ENCODE measurements at regions not wholly inside any gene's neighbourhood (a gene's known extent, or its start where the extent isn't known, plus 50 kb on each side); places are given as distances from the start of the nearest gene placed in this dataset.

DNA sequence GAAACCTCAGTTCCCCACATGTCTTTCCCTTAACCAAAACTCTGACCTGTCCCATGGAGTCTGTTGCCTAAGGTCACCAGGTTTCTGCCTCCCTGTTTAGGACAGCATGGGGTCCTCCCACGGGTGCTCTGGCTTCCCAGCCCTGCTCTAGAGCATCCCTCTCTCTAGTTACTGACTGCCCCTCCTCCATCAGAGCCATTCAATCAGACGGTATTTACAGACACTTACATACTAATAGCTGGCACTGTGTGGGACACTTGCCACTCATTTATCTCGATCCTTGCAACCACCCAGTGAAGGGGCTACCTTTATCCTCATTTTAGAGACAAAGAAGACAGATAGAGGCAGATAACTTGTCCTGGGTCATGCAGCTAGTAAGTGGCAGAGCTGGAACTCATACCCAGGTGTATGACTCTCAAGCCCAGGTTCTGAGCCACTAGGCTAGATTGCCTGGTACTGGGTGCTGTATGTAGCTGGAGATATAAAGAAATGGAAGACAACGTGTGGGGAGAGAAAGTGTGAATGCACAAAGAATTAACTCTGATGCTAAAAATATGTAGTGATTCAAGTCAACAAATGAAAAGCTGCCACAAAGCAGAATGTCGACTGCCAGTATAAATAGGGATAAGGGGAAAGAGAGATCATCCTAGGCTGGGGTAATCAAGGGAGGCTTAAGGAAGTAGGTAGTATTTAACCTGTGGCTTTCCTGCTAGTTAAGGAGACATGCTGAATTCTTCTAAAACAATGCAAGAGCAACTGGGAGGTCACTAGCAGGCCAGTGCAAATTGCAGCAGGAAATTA lies 52.5 kb upstream of the PDE8B start:
- no peak for DNase-seq

DNA sequence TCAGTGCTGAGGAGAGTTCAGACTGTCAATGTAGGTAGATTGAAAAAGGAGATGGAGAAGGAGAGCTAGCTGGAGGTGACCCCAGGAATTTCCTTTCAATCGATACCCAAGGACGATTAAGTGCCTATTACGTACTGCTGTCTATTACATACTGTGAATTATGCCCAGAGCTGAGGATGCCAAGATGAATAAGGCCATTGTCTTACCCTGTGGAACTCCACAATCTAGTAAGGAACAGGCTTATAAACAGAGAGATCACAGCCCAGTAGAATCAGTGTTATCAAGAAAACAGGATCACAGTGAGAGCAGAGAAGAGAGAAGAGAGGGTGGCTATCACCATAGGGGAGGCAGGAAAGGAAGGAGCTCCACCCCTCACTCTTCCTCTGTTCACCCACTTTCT lies 54.1 kb upstream of the PDE8B start:
- DNase-seq: peak in 1 of 56 donors; percentile 27

DNA sequence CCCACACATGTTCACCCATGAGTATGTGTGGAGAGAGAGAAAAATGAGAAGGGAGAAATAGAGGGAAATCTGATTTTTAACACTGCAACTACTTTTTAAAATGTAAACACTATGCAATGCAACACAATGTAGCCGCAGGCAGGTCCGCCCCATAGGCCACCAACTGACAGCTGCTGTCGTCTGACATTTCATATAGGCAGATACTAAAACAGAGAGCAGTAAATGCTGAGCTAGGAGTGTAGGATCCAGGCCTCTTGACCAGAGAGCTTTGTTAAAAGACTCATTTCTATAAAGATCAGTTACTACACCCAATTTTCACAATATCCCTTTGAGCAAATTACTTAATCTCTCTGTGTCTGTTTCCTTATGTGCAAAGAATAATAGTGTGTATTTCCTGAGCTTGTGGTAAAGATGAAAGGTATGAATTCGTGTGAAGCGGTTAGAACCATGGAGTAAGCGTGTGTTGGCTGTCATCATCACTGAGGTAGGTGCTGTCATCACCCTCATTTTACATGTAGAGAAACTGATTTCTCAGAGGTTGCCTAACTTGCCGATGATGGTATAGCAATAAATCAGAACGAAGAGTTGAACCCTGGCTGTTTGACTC lies 55.2 kb upstream of the PDE8B start:
- DNase-seq: no peak

DNA sequence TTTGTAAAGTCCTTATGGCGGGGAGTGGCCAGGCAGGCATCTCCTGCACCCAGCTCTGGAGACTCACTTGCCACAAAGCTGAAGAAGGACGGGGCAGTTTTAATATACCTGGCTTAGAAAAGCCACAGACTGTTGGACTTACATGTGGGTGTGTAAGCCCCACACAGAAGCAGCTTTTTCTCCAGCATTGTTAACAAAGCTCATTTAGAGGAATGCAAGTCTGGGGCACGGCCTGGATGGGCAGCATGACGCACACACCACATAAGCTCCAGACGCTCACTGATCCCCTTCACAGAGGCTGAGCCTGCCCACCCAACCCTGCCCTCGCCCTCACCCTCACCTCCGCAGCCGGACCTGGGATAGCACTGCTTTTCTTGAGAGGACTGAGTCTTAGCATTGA lies 58.0 kb upstream of the PDE8B start:
- DNase-seq: no peak

DNA sequence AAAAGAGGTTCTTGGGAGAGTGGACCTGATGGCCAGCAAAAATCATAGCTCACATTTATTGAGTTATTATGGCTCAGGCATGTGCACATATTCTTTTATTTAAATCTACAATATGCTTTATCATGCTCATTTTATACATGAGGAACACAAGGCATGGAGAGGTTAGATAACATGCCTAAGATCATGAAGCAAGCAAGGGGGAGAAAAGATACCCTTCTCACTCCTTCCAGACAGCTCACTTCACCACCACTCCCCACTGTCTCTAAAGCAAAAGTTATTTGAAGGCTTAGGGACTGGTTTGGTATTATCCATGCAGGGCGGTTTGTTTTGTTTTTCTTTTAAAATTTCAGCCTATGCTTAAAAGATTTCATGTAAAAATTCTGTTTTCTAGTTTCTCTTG lies 59.0 kb upstream of the PDE8B start:
- no peak for DNase-seq

DNA sequence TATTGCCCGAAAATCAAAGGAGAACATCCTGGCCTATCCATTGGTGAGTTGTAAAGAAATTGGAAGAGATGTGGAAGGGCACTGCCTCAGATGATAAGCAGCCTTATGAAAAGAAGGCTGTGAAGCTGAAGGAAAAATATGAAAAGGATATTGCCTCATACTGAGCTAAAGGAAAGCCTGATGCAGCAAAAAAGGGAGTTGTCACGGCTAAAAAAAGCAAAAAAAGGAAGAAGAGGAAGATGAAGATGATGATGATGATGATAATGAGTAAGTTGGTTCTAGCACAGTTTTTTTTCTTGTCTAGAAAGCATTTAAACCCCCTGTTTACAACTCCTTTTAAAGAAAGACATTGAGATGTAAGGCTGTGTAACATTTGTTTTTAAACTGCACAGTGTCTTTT lies 59.8 kb upstream of the ZBED3 start:
- no peak for DNase-seq

DNA sequence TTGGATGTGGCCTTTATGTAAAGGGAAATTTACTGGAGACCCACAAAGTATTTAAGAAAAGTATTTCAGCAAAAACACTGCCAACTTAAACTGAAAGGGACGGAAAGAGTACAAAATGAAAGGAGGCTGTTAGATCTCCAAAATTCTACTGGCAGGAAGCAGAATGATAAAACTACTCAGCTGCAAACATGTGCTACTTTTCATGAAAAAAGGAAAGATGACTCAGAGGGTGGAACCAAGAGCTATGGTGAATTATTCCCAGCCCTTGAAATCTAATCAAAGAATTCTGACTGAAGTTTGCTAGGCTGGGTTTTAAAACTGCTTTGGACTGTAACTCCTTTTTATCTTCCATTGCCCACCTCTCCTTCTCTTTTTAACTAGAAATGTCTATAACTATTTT lies 58.6 kb upstream of the ZBED3 start:
- no peak for DNase-seq

DNA sequence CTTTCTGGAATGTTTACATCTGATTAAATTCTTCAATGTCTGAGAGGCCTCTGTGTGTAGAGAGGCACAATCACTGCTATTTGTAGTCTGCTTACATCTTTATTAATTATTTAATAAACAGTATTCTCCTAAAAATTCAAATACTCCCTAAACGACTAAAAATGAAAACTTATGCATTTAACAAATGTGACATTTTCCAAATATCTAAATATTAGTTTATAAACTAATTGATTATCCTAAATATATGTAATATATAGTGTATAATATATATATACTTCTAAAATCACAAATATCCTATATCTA lies 57.7 kb upstream of the ZBED3 start:
- no peak for DNase-seq

DNA sequence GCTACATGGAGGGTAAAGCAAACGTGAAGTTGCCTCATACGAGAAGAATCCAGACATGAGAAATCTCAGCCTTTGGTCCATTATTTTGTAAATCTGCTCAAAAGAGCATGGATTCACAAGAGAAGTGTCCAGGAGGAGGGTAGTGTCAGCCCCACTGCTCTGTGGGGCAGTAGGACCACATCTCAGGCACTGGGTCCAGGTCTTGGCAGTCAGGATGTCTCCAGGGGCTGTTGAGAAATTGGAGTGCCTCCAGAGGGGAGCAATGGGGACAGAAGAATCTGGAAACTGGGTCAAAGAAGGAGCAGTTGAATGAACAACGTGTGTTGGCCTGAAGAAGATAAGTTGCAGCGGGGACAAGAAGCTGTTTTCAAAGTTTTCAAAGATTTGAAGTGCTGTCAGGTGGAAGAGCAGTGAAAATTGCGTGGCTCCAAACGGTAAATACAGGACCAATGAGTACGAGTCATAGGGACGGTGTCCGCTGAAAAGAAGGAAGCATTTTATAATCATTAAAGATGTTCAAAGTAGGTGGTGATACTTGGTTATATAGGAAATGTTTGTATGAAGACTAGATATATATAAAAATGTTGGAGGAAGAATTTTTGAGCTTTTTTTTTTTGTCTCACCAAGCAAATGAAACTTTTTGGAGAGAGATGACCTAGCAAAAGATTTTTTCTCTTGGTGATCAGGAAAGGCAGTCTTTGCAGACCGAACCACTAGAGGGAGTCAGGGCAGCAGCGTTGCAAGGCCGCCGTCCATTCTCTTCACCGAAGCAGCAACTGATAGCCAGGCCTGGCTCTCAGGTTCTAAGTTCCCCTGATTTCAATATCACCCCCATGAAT lies 57.1 kb upstream of the ZBED3 start:
- DNase-seq: peak in 48 of 56 donors; percentile 11 to 84 (median 58)

DNA sequence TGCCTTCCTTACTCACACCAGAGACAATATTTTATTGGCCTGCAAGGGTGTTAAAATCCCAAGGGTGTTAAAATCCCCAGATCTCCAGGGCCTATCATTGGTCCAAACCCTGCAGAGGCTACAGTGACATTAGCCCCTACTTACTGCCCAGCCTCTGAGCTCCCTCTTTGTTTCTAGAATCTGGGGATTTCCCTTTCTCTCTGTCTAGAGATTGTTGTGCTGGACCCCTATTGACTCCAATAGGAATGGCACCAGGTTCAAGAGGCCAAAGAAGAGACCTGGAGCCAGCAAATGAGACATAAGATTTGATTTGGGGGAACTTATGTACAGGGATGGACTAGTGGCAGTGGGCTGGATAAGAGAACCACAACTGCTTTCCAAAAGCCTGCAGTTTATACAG lies 53.3 kb upstream of the ZBED3 start:
- no peak for DNase-seq

DNA sequence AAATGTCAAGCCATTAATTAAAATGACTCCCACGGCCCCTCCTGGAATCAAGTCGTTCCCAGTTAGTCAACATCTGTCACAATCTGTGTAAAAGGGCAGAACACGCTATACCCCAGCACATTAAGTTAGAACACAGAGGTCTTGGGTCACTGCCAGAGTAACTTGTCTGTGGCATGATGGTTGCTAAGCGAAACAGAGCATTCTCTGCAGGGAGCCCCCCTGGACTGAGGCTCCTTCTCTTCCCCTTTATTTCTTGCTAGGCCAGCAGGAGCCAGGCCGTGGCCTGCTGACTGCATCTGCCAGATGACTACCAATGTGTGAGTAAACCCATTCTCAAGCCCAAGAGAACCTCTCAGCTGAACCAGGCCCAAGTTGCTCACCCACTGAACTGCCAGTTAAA lies 51.9 kb upstream of the ZBED3 start:
- DNase-seq: peak in 5 of 56 donors; percentile 5 to 35 (median 15)
